Upper lobe of left lung (tissue), 4 donors: ENCODE measurements at regions not wholly inside any gene's neighbourhood (a gene's known extent, or its start where the extent isn't known, plus 50 kb on each side); places are given as distances from the start of the nearest gene placed in this dataset.

ENCODE experiments used
- CTCF ChIP-seq, 6 experiments: fragments of 450-650 bp in 4 of 6; fragments of 200-600 bp in 2 of 6; sonication (generic) in 2 of 6; IDR thresholded peaks; one replicate each; pipeline ENCODE4 v1.5.1; 2016 to 2019; ENCODE audit warnings: antibody characterized with exemption in 6 of 6
- EP300 ChIP-seq, 4 donors: sonication (generic); formaldehyde crosslinking; IDR thresholded peaks; one replicate each; pipeline ENCODE4 v1.5.1; 2017; ENCODE audit warnings: antibody characterized with exemption in 4 of 4, control low read depth in 2 of 4
- POLR2A ChIP-seq, 4 donors: fragments of 450-650 bp; IDR thresholded peaks; one replicate each; pipeline ENCODE4 v1.5.1; 2016 to 2017; ENCODE audit warnings: antibody characterized with exemption in 4 of 4, mild to moderate bottlenecking in 2 of 4

GRCh38 chr4:81304871-81305270, 89.8 kb upstream of the PRKG2 start:
- TF ChIP-seq POLR2A (IDR thresholded peaks at IDR 0.05): no peak
- no peak for TF ChIP-seq CTCF (IDR thresholded peaks at IDR 0.05)
- no peak for TF ChIP-seq EP300 (IDR thresholded peaks at IDR 0.05)
